ENCODE measurements at regions not wholly inside any gene's neighbourhood (a gene's known extent, or its start where the extent isn't known, plus 50 kb on each side); places are given as distances from the start of the nearest gene placed in this dataset.

DNA sequence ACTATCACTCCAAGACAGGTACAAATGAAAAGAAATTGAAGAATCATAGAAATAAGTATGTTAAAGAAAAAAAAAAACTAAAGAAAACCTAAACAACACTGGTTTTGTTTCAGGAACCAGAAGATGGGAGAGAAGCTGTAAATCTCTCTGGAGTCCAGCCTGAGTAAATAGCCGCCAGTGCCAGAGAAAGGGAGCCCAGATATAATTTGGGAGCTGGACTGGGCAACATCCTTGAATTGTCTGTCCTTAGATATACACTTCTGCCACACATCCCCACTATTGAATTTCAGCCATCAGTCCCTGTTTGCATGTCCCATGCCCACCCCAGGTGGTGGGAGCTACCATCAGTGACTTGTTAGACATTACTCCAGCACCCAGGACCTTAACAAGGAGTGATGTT, 979.6 kb downstream of the DTWD2 start:
- DNase-seq (ENCODE audit: low read depth, low spot score), result no peak
- H3K4me2 ChIP-seq (ENCODE audit: control insufficient read depth, extremely low read depth, insufficient read depth, low read depth, low read length), result no peak overlapping the region

DNA sequence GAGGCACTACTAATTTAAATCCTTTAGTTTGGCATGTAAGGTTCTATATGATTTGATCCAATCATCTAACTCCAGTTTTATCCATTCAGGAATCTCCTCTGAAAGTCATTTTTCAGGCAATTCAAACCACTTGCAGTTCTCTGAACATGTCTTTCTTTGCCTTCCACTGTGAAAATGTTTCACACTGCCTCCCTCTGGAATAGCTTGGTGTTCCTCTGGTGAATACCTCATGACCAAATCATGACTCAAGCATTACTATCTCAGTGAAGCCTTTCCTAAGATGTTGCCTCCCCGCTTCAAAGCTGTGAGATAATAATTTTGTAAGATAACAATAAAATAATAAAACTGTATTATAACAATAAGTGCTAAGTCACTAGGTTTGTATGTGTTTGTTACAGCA, 981.1 kb downstream of the DTWD2 start:
- Histone ChIP-seq H3K9me1 (ENCODE audit: control insufficient read depth, extremely low read depth, insufficient read depth, low read length) (no peaks in the 10 kb centered on the region), H3K36me3 (ENCODE audit: control insufficient read depth in 2 of 2, extremely low read depth in 1 of 2, insufficient read depth in 2 of 2, low read length in 2 of 2) (no peaks in the 10 kb centered on the region), H4K20me1 (ENCODE audit: control insufficient read depth, extremely low read depth, insufficient read depth, low read length) (no peaks in the 10 kb centered on the region), H2AFZ (ENCODE audit: control insufficient read depth, low read length) (no peak overlapping the region), H3K4me2 (ENCODE audit: control insufficient read depth, extremely low read depth, insufficient read depth, low read depth, low read length) (no peak overlapping the region), H3K27me3 (ENCODE audit: control insufficient read depth, extremely low read depth, insufficient read depth, low read length) (no peaks in the 10 kb centered on the region), H3K79me2 (ENCODE audit: control insufficient read depth, insufficient read depth, low read length) (no peaks in the 10 kb centered on the region), H3K4me3 (ENCODE audit: control insufficient read depth in 2 of 3, extremely low read depth in 1 of 3, insufficient read depth in 2 of 3, low read depth in 1 of 3, low read length in 3 of 3) (no peak overlapping the region), H3K9me3 (ENCODE audit: control insufficient read depth, low read depth, low read length) (no peaks in the 10 kb centered on the region), H3K4me1 (ENCODE audit: control insufficient read depth, extremely low read depth, insufficient read depth, low read length) (no peaks in the 10 kb centered on the region), H3K9ac (ENCODE audit: control insufficient read depth, extremely low read depth, insufficient read depth, low read length) (no peak overlapping the region), H3K27ac (ENCODE audit: control insufficient read depth, insufficient read depth, low read length) (no peak overlapping the region)
- FAIRE-seq (no peak), DNase-seq (ENCODE audit: low read depth, low spot score) (no peak)
- TF ChIP-seq EZH2 (IDR thresholded peaks at IDR 0.05; ENCODE audit: low read length), result no peak
- TF ChIP-seq, protein P1, sequence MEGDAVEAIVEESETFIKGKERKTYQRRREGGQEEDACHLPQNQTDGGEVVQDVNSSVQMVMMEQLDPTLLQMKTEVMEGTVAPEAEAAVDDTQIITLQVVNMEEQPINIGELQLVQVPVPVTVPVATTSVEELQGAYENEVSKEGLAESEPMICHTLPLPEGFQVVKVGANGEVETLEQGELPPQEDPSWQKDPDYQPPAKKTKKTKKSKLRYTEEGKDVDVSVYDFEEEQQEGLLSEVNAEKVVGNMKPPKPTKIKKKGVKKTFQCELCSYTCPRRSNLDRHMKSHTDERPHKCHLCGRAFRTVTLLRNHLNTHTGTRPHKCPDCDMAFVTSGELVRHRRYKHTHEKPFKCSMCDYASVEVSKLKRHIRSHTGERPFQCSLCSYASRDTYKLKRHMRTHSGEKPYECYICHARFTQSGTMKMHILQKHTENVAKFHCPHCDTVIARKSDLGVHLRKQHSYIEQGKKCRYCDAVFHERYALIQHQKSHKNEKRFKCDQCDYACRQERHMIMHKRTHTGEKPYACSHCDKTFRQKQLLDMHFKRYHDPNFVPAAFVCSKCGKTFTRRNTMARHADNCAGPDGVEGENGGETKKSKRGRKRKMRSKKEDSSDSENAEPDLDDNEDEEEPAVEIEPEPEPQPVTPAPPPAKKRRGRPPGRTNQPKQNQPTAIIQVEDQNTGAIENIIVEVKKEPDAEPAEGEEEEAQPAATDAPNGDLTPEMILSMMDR (optimal IDR thresholded peaks at IDR 0.05 in 1 of 3, IDR thresholded peaks at IDR 0.05 in 1 of 3, conservative IDR thresholded peaks at IDR 0.05 in 1 of 3; ENCODE audit: extremely low read depth in 1 of 3, insufficient read depth in 2 of 3, low read length in 3 of 3), result no peak
- dilution Hi-C loops (cut with MboI; ENCODE audit: extremely low pct_ligation_motif_present, low sequenced_read_pairs), result no loop called here

More for the DNA sequence above, 979.6 kb downstream of the DTWD2 start:
- H4K20me1 ChIP-seq (ENCODE audit: control insufficient read depth, extremely low read depth, insufficient read depth, low read length), result no peaks in the 10 kb centered on the region
- FAIRE-seq, result no peak
- TF ChIP-seq, protein P1 (optimal IDR thresholded peaks at IDR 0.05 in 1 of 3, IDR thresholded peaks at IDR 0.05 in 1 of 3, conservative IDR thresholded peaks at IDR 0.05 in 1 of 3; ENCODE audit: extremely low read depth in 1 of 3, insufficient read depth in 2 of 3, low read length in 3 of 3), result no peak
- TF ChIP-seq EZH2 (IDR thresholded peaks at IDR 0.05; ENCODE audit: low read length), result no peak
- H3K9me1 ChIP-seq (ENCODE audit: control insufficient read depth, extremely low read depth, insufficient read depth, low read length), result no peaks in the 10 kb centered on the region
- H3K27ac ChIP-seq (ENCODE audit: control insufficient read depth, insufficient read depth, low read length), result no peak overlapping the region
- no peak overlapping the region for H3K4me3 ChIP-seq (ENCODE audit: control insufficient read depth in 2 of 3, extremely low read depth in 1 of 3, insufficient read depth in 2 of 3, low read depth in 1 of 3, low read length in 3 of 3)
- H2AFZ ChIP-seq (ENCODE audit: control insufficient read depth, low read length), result no peak overlapping the region
- no peaks in the 10 kb centered on the region for H3K36me3 ChIP-seq (ENCODE audit: control insufficient read depth in 2 of 2, extremely low read depth in 1 of 2, insufficient read depth in 2 of 2, low read length in 2 of 2)
- dilution Hi-C loops (cut with MboI; ENCODE audit: extremely low pct_ligation_motif_present, low sequenced_read_pairs), result no loop called here
- H3K27me3 ChIP-seq (ENCODE audit: control insufficient read depth, extremely low read depth, insufficient read depth, low read length), result no peaks in the 10 kb centered on the region
- no peak overlapping the region for H3K9ac ChIP-seq (ENCODE audit: control insufficient read depth, extremely low read depth, insufficient read depth, low read length)
- H3K9me3 ChIP-seq (ENCODE audit: control insufficient read depth, low read depth, low read length), result no peaks in the 10 kb centered on the region
- H3K79me2 ChIP-seq (ENCODE audit: control insufficient read depth, insufficient read depth, low read length), result no peaks in the 10 kb centered on the region
- H3K4me1 ChIP-seq (ENCODE audit: control insufficient read depth, extremely low read depth, insufficient read depth, low read length), result no peaks in the 10 kb centered on the region

Measured in keratinocyte (primary cell).